ENCODE measurements at regions not wholly inside any gene's neighbourhood (a gene's known extent, or its start where the extent isn't known, plus 50 kb on each side); places are given as distances from the start of the nearest gene placed in this dataset.

DNA sequence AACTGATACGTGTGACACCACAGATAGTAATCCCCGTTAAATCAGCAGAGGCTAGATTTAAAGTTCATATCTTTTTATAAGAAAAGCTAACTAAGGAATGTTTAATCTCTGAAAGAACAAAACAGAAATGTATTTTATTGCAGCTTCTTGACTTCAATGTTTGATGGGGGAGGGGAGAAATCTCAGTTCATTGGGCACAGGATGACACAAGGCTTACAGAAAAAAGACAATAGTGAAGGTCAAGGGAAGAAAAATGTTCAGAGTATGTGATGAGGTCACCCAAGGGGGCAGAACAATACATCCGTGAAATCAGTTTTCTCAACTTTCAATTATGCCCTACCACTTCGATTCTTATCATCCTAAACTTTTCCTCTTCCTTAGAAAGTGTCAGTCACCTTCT is 102.9 kb downstream of the ELAPOR2 start:
- TF ChIP-seq, protein P1, sequence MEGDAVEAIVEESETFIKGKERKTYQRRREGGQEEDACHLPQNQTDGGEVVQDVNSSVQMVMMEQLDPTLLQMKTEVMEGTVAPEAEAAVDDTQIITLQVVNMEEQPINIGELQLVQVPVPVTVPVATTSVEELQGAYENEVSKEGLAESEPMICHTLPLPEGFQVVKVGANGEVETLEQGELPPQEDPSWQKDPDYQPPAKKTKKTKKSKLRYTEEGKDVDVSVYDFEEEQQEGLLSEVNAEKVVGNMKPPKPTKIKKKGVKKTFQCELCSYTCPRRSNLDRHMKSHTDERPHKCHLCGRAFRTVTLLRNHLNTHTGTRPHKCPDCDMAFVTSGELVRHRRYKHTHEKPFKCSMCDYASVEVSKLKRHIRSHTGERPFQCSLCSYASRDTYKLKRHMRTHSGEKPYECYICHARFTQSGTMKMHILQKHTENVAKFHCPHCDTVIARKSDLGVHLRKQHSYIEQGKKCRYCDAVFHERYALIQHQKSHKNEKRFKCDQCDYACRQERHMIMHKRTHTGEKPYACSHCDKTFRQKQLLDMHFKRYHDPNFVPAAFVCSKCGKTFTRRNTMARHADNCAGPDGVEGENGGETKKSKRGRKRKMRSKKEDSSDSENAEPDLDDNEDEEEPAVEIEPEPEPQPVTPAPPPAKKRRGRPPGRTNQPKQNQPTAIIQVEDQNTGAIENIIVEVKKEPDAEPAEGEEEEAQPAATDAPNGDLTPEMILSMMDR (IDR thresholded peaks at IDR 0.05; ENCODE audit: poor library complexity): no peak
- TF ChIP-seq EZH2 (IDR thresholded peaks at IDR 0.05; ENCODE audit: borderline replicate concordance): no peak
- no peak for TF ChIP-seq EZH2phosphoT487 (IDR thresholded peaks at IDR 0.05; ENCODE audit: low read depth, severe bottlenecking, unreplicated experiment)
